Panc1 (cell line): ENCODE measurements at regions not wholly inside any gene's neighbourhood (a gene's known extent, or its start where the extent isn't known, plus 50 kb on each side); places are given as distances from the start of the nearest gene placed in this dataset.
A peak's percentile ranks its signal among the peaks of the same experiment; 100 is the strongest.

Experiments
- ATAC-seq: fragments of 200-7000 bp; cut with Tn5 transposase; 2 replicates; pipeline ENCODE4 v1.9.1; 2020; ENCODE audit warnings: mild to moderate bottlenecking, moderate library complexity
- BruUV-seq: library from RNA; stranded (reverse); fragments of 400-500 nt; replicated peaks from 2 replicates; lab custom pipeline; 2021; lab: Mats Ljungman, UMichigan
- CTCF ChIA-PET: fragments of 300-600 bp; sonication (Branson Sonifier 250); formaldehyde crosslinking; loops from one replicate; lab custom pipeline; 2022; ENCODE audit warnings: antibody characterized with exemption; lab: Charles Lee
- POLR2A ChIA-PET: fragments of 300-600 bp; sonication (Branson Sonifier 250); formaldehyde crosslinking; loops from one replicate; lab custom pipeline; 2022; ENCODE audit warnings: antibody characterized with exemption; lab: Charles Lee
- DNase-seq: peaks from one replicate; pipeline ENCODE4 v3.0.0-alpha.2; 2010; ENCODE audit warnings: low read depth, low spot score
- H3K27ac ChIP-seq: 2 replicates; pipeline ENCODE4 v1.5.1; 2011; ENCODE audit warnings: mild to moderate bottlenecking, low read length, inconsistent platforms
- H3K27me3 ChIP-seq: fragments of 200-500 bp; sonication (Bioruptor generic); 2 replicates; pipeline ENCODE4 v1.6.0; 2014; ENCODE audit warnings: low read length, inconsistent platforms; ENCODE audit not compliant: control insufficient read depth, insufficient read depth
- H3K36me3 ChIP-seq: fragments of 200-500 bp; sonication (Bioruptor generic); 2 replicates; pipeline ENCODE4 v1.5.1; 2014; ENCODE audit warnings: inconsistent platforms, mild to moderate bottlenecking, low read length, moderate library complexity; ENCODE audit not compliant: control insufficient read depth, insufficient read depth
- H3K4me1 ChIP-seq: 2 replicates; pipeline ENCODE4 v1.5.1; 2011; ENCODE audit warnings: inconsistent platforms, mild to moderate bottlenecking, low read length, moderate library complexity; ENCODE audit not compliant: control insufficient read depth, insufficient read depth
- H3K4me3 ChIP-seq, 2 experiments: 2 replicates each; pipeline ENCODE4 v1.5.1; 2011 to 2012; ENCODE audit warnings: low read depth in 2 of 2, low read length in 2 of 2, mild to moderate bottlenecking in 2 of 2, inconsistent platforms in 1 of 2, moderate library complexity in 1 of 2
- H3K9me3 ChIP-seq: fragments of 200-500 bp; sonication (Bioruptor generic); 2 replicates; pipeline ENCODE4 v1.5.1; 2014; ENCODE audit warnings: low read depth, mild to moderate bottlenecking, inconsistent platforms, low read length, moderate library complexity; ENCODE audit not compliant: control insufficient read depth, insufficient read depth
- POLR2AphosphoS5 ChIP-seq: IDR thresholded peaks from 2 replicates; pipeline ENCODE4 v1.6.1; 2012; ENCODE audit warnings: mild to moderate bottlenecking, low read depth, low read length, moderate library complexity
- SIN3A ChIP-seq: IDR thresholded peaks from 2 replicates; pipeline ENCODE4 v1.6.1; 2012; ENCODE audit warnings: low read depth, mild to moderate bottlenecking, low read length, moderate library complexity, borderline replicate concordance; ENCODE audit not compliant: insufficient read depth
- TCF7L2 ChIP-seq: IDR thresholded peaks from 2 replicates; pipeline ENCODE4 v1.6.1; 2011; ENCODE audit warnings: mild to moderate bottlenecking, low read depth, low read length, inconsistent platforms
- in situ Hi-C: cut with HindIII; loops from 2 replicates; pipeline ENCODE4 v1.10.0; 2016; ENCODE audit warnings: low sequenced_read_pairs, low pct_unique_long_range_greater_than_20kb
- intact Hi-C: fragments of 100-400 bp; cut with micrococcal nuclease; formaldehyde crosslinking; loops from one replicate; pipeline ENCODE4 v1.10.0; 2022; ENCODE audit not compliant: unreplicated experiment
- TF ChIP-seq, protein P1 (sequence below): fragments of 450-650 bp; IDR thresholded peaks from 2 replicates; pipeline ENCODE4 v1.5.1; 2017; ENCODE audit warnings: mild to moderate bottlenecking
- TF ChIP-seq, protein P2 (sequence below), 2 experiments: IDR thresholded peaks; 2 replicates each; pipeline ENCODE4 v1.6.1; 2011 to 2012; ENCODE audit warnings: low read depth in 2 of 2, control low read depth in 1 of 2, low read length in 1 of 2, mild to moderate bottlenecking in 1 of 2, moderate library complexity in 1 of 2; ENCODE audit not compliant: insufficient read depth in 1 of 2

DNA sequence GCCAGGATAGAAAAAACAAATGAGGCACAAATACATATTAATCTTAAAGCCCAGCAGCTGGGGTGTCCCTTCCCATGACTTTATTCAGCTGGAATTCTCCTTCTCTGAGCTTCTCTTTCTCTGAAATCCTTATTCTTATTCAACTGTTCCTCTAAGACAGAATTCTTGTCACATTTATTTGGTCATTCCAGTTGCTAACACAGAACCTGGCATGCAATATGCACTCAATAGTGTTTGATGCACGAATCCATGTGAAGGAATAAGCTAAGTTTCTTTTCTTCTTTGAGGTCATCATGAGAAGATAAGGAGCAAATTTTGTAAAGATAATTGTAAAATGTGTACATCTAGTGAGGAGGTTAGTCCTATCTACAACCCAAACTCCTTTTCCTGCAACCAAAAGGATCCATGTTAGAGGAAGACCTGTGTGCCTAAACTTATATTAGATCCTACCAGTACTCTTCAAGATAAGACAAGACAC is 154.2 kb upstream of the KCNMB2 start:
- TF ChIP-seq POLR2AphosphoS5 (no peak), SIN3A (no peak), TCF7L2 (no peak)
- TF ChIP-seq, protein P1, sequence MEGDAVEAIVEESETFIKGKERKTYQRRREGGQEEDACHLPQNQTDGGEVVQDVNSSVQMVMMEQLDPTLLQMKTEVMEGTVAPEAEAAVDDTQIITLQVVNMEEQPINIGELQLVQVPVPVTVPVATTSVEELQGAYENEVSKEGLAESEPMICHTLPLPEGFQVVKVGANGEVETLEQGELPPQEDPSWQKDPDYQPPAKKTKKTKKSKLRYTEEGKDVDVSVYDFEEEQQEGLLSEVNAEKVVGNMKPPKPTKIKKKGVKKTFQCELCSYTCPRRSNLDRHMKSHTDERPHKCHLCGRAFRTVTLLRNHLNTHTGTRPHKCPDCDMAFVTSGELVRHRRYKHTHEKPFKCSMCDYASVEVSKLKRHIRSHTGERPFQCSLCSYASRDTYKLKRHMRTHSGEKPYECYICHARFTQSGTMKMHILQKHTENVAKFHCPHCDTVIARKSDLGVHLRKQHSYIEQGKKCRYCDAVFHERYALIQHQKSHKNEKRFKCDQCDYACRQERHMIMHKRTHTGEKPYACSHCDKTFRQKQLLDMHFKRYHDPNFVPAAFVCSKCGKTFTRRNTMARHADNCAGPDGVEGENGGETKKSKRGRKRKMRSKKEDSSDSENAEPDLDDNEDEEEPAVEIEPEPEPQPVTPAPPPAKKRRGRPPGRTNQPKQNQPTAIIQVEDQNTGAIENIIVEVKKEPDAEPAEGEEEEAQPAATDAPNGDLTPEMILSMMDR: no peak
- TF ChIP-seq, protein P2, sequence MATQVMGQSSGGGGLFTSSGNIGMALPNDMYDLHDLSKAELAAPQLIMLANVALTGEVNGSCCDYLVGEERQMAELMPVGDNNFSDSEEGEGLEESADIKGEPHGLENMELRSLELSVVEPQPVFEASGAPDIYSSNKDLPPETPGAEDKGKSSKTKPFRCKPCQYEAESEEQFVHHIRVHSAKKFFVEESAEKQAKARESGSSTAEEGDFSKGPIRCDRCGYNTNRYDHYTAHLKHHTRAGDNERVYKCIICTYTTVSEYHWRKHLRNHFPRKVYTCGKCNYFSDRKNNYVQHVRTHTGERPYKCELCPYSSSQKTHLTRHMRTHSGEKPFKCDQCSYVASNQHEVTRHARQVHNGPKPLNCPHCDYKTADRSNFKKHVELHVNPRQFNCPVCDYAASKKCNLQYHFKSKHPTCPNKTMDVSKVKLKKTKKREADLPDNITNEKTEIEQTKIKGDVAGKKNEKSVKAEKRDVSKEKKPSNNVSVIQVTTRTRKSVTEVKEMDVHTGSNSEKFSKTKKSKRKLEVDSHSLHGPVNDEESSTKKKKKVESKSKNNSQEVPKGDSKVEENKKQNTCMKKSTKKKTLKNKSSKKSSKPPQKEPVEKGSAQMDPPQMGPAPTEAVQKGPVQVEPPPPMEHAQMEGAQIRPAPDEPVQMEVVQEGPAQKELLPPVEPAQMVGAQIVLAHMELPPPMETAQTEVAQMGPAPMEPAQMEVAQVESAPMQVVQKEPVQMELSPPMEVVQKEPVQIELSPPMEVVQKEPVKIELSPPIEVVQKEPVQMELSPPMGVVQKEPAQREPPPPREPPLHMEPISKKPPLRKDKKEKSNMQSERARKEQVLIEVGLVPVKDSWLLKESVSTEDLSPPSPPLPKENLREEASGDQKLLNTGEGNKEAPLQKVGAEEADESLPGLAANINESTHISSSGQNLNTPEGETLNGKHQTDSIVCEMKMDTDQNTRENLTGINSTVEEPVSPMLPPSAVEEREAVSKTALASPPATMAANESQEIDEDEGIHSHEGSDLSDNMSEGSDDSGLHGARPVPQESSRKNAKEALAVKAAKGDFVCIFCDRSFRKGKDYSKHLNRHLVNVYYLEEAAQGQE (IDR thresholded peaks at IDR 0.05; ENCODE audit: insufficient read depth in 1 of 2, low read depth in 2 of 2, low read length in 1 of 2): no peak
- H3K4me1 ChIP-seq: peaks cover 18% of the 10 kb centered on the region
- DNase-seq (no peak), ATAC-seq (no peak)
- no peak overlapping the region for H3K4me3 ChIP-seq
- CTCF ChIA-PET: no interaction called here
- intact Hi-C loops (loop anchor here (10.0 kb wide), 5 partner anchors 557 to 1437 kb away; partner anchors contain the start of gene TBL1XR1), in situ Hi-C loops (no loop called here)
- H3K36me3 ChIP-seq: no peaks in the 10 kb centered on the region
- no TSS peak for BruUV-seq
- H3K27me3 ChIP-seq: no peaks in the 10 kb centered on the region
- H3K9me3 ChIP-seq: no peaks in the 10 kb centered on the region
- H3K27ac ChIP-seq: peak overlapping the region; percentile 87; the same call in 1 of the 2 replicates
- POLR2A ChIA-PET: no interaction called here

DNA sequence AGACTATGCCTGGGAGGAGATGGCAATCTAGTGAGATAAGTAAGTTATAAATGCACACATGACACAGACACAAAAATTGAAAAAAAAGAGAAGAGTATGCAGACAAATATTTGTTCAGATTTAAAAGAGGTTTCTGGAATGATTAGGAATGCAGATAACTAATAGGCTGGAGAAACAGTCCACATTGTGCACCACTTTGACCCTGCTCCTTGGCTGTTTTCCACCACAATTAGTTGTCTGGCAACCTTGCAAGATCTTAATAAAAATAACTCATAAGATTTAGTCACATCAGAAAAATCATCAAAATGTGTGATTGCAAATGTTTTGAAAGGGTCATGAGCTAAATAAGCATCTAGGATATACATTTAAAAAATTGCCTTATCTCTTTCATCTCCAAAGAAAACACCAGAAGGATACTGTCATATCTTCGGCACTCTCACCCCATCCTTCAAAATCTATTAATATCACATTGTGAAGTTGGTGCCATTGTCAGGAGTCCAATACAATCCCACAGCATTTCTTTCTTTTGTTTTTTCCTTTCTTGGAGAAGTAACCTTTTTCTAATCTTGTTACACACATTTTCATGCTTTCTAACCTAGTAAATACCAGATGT is 153.7 kb upstream of the KCNMB2 start:
- Histone ChIP-seq H3K27ac (peak overlapping the region; percentile 87; the same call in 1 of the 2 replicates), H3K4me3 (no peak overlapping the region), H3K9me3 (no peaks in the 10 kb centered on the region), H3K4me1 (peaks cover 18% of the 10 kb centered on the region), H3K27me3 (no peaks in the 10 kb centered on the region), H3K36me3 (no peaks in the 10 kb centered on the region)
- ChIA-PET CTCF (no interaction called here), POLR2A (no interaction called here)
- intact Hi-C loops (loop anchor here (10.0 kb wide), 5 partner anchors 558 to 1438 kb away; partner anchors contain the start of gene TBL1XR1), in situ Hi-C loops (no loop called here)
- ATAC-seq: no peak; the same call in 1 of the 2 replicates
- no TSS peak for BruUV-seq
- DNase-seq: no peak
- TF ChIP-seq TCF7L2: peak; percentile 41; the same call in 1 of the 2 replicates
- TF ChIP-seq, protein P1: no peak
